Activated naive CD8-positive, alpha-beta T cell treated with anti-CD3 and anti-CD28 coated beads, Interleukin-2, amount 50 U/mL, for 24 hours (primary cell): ENCODE measurements at regions not wholly inside any gene's neighbourhood (a gene's known extent, or its start where the extent isn't known, plus 50 kb on each side); places are given as distances from the start of the nearest gene placed in this dataset.
"Not testable (repeated sequence)": the region's sequence is repeated elsewhere in the genome, so short reads cannot be mapped to it uniquely, and the experiment has no call there.

Experiments used
- ATAC-seq: fragments of 150-1000 bp; cut with Tn5 transposase; one replicate; pipeline ENCODE4 v1.10.0; 2021
- DNase-seq: peaks from one replicate; pipeline ENCODE4 v3.0.0; 2021
- H3K27ac Mint-ChIP-seq: one replicate; pipeline ENCODE4 v1.8.0; 2021; ENCODE audit warnings: mild to moderate bottlenecking, mixed read lengths
- H3K27me3 Mint-ChIP-seq: one replicate; pipeline ENCODE4 v1.8.0; 2021; ENCODE audit warnings: mixed read lengths
- H3K36me3 Mint-ChIP-seq: one replicate; pipeline ENCODE4 v1.8.0; 2021; ENCODE audit warnings: low read depth, mixed read lengths
- H3K4me1 Mint-ChIP-seq: one replicate; pipeline ENCODE4 v1.8.0; 2021; ENCODE audit warnings: mixed read lengths
- H3K4me3 Mint-ChIP-seq: one replicate; pipeline ENCODE4 v1.8.0; 2021; ENCODE audit warnings: mild to moderate bottlenecking, moderate library complexity, mixed read lengths
- H3K9me3 Mint-ChIP-seq: one replicate; pipeline ENCODE4 v1.8.0; 2021; ENCODE audit warnings: mixed read lengths

- H3K36me3 Mint-ChIP-seq: no peaks in the 10 kb centered on the region
- DNase-seq (no peak), ATAC-seq (no peak)
- no peak overlapping the region for H3K27ac Mint-ChIP-seq
- H3K4me1 Mint-ChIP-seq: no peaks in the 10 kb centered on the region
- H3K27me3 Mint-ChIP-seq: no peaks in the 10 kb centered on the region
- H3K9me3 Mint-ChIP-seq: no peaks in the 10 kb centered on the region
- no peak overlapping the region for H3K4me3 Mint-ChIP-seq
These were observed 944.5 kb downstream of the KCNT2 start for GRCh38 chr1:195663549-195664280.

DNA sequence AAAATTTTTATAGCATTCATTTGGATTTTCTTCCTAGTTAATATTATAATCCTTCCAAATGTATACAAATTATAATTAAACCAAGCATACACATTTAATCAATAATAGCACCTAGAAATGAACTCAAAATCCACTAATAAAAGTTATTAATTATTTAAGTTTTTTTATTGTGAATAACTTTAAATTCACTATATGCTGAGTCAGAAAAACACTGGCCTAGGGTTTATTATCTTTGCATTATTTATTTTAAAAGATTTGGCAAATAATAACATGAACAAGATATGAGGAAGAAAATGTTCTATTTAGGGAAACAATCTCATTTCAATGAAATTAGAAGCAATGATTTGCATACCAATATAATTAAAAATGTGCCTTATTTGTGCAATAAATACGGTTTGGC lies 951.5 kb downstream of the KCNT2 start:
- H3K27ac Mint-ChIP-seq: no peak overlapping the region
- no peak for DNase-seq
- no peak overlapping the region for H3K4me3 Mint-ChIP-seq
- ATAC-seq: no peak
- H3K36me3 Mint-ChIP-seq: no peaks in the 10 kb centered on the region
- peaks cover 3% of the 10 kb centered on the region for H3K9me3 Mint-ChIP-seq
- H3K27me3 Mint-ChIP-seq: no peaks in the 10 kb centered on the region
- H3K4me1 Mint-ChIP-seq: no peaks in the 10 kb centered on the region

DNA sequence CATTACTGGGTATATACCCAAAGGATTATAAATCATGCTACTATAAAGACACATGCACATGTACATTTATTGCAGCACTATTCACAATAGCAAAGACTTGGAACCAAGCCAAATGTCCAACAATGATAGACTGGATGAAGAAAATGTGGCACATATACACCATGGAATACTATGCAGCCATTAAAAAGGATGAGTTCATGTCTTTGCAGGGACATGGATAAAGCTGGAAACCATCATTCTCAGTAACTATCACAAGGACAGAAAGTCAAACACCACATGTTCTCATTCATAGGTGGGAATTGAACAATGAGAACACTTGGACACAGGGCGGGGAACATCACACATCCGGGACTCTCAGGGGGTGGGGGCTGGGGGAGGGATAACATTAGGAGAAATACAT lies 959.4 kb downstream of the KCNT2 start:
- H3K36me3 Mint-ChIP-seq, H3K4me3 Mint-ChIP-seq, H3K27me3 Mint-ChIP-seq, H3K4me1 Mint-ChIP-seq, ATAC-seq, H3K27ac Mint-ChIP-seq, DNase-seq: not testable (repeated sequence)
- peaks cover 17% of the 10 kb centered on the region for H3K9me3 Mint-ChIP-seq

GRCh38 chr1:195637539-195637938 lies 970.7 kb downstream of the KCNT2 start:
- H3K4me1 Mint-ChIP-seq: no peaks in the 10 kb centered on the region
- no peaks in the 10 kb centered on the region for H3K36me3 Mint-ChIP-seq
- H3K9me3 Mint-ChIP-seq: peaks cover 5% of the 10 kb centered on the region
- H3K27ac Mint-ChIP-seq: no peak overlapping the region
- no peak overlapping the region for H3K4me3 Mint-ChIP-seq
- ATAC-seq: no peak
- no peak for DNase-seq
- no peaks in the 10 kb centered on the region for H3K27me3 Mint-ChIP-seq

DNA sequence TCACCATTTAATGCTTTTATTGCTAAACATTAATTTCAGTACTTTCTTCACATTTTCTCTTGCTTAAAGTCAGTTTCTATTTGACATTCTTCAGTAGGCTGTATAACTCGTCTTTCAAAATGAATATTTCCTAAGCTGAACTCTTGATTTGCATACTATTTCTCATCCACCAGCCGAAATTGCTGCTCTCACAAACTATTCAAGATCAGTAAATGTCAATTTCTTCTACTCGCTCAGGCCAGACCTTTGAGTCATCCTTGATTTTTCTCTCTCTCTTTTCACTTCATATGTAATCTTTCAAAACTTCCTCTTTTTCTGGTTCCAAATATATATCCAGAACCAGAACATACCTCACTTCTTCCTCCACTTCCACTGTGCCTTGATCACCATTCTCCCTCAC lies 990.0 kb downstream of the KCNT2 start:
- no peaks in the 10 kb centered on the region for H3K27me3 Mint-ChIP-seq
- no peaks in the 10 kb centered on the region for H3K36me3 Mint-ChIP-seq
- no peak overlapping the region for H3K27ac Mint-ChIP-seq
- no peak for DNase-seq
- peaks cover 20% of the 10 kb centered on the region for H3K9me3 Mint-ChIP-seq
- H3K4me3 Mint-ChIP-seq: no peak overlapping the region
- no peaks in the 10 kb centered on the region for H3K4me1 Mint-ChIP-seq
- ATAC-seq: no peak

DNA sequence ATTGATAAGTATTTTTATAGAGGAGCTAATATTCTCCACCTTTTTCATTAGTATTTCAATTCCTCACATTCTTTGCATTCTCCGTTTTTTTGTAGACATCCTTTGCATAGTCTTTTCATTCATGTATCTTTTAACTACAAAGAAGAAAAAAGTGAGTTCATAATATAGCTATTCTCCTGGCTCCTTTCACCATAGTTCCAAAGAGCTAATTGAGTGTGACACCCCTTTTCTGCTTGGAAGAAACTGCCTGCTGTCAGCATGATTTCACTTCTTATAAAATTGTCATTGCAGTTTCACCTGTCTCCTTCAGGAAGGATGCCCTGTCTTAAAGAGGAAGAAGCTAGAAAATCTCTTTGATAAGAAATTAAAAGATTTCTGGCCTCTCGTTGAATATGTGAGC lies 991.1 kb downstream of the KCNT2 start:
- no peak overlapping the region for H3K27ac Mint-ChIP-seq
- no peaks in the 10 kb centered on the region for H3K27me3 Mint-ChIP-seq
- H3K36me3 Mint-ChIP-seq: no peaks in the 10 kb centered on the region
- H3K9me3 Mint-ChIP-seq: peaks cover 14% of the 10 kb centered on the region
- no peak for ATAC-seq
- no peak overlapping the region for H3K4me3 Mint-ChIP-seq
- no peaks in the 10 kb centered on the region for H3K4me1 Mint-ChIP-seq
- DNase-seq: no peak

DNA sequence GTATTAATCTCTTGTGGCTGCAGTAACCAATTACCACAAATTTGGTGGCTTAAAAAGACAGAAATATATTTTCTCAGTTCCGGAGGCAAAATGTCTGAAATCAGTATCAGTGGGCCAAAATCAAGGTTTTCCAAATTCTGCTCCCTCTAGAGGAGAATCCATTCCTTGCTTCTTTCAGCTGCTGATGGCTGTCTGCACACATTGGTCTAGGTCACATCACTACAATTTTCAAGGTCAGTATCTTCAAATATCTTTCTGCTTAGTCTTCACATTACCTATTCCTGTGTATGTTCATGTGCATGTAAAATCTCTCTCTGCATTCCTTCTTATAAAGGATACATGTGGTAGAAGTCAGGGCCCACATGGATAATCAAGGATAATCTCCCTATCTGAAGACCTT lies 999.4 kb downstream of the KCNT2 start:
- H3K27me3 Mint-ChIP-seq: no peaks in the 10 kb centered on the region
- ATAC-seq: no peak
- no peak for DNase-seq
- peaks cover 18% of the 10 kb centered on the region for H3K9me3 Mint-ChIP-seq
- H3K4me1 Mint-ChIP-seq: no peaks in the 10 kb centered on the region
- H3K4me3 Mint-ChIP-seq: no peak overlapping the region
- H3K36me3 Mint-ChIP-seq: no peaks in the 10 kb centered on the region
- no peak overlapping the region for H3K27ac Mint-ChIP-seq

- DNase-seq (no peak), ATAC-seq (no peak)
- H3K4me1 Mint-ChIP-seq: no peaks in the 10 kb centered on the region
- H3K27me3 Mint-ChIP-seq: no peaks in the 10 kb centered on the region
- H3K27ac Mint-ChIP-seq: no peak overlapping the region
- peaks cover 11% of the 10 kb centered on the region for H3K9me3 Mint-ChIP-seq
- H3K36me3 Mint-ChIP-seq: no peaks in the 10 kb centered on the region
- H3K4me3 Mint-ChIP-seq: no peak overlapping the region
These were observed 1001.8 kb downstream of the KCNT2 start for GRCh38 chr1:195606483-195606882.

DNA sequence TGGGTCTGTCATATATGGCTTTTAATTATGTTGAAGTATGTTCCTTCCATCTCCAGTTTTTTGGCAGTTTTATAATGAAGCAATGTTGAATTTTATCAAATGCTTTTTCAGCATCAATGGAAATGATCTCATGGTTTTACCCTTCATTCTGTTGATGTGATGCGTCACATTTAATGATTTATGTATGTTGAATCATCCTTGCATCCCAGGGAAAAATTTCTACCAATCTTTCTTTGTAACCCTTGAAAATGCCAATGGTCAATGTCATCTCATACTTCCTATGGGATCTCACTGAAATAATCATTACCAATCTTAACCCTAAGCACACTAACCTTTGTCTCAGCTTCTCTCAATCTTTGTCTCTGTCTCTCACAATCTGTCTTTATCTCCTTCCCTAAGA lies 1004.0 kb downstream of the KCNT2 start:
- Mint-ChIP-seq H3K27me3 (no peaks in the 10 kb centered on the region), H3K27ac (no peak overlapping the region), H3K4me3 (no peak overlapping the region), H3K9me3 (peaks cover 17% of the 10 kb centered on the region), H3K4me1 (no peaks in the 10 kb centered on the region), H3K36me3 (no peaks in the 10 kb centered on the region)
- DNase-seq (no peak), ATAC-seq (no peak)

DNA sequence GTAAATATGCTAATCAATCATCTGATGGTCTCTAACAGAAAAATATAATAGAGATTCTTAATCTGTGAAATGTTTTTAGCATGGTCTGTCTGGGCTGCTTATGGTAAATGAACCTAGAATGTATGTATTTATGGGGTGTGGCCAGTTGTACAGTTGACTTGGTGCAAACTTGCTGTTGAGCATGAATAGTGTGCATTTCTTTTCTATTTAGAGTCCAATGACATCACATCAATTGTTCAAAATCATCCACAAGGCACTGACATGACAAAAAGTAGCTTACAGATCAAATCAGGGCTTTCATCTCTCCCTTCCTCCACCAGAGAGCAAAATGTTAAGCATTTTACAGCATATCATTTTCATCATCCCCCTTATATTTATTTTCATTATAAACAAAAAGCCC lies 1010.3 kb downstream of the KCNT2 start:
- Mint-ChIP-seq H3K4me1 (no peaks in the 10 kb centered on the region), H3K4me3 (no peak overlapping the region), H3K27ac (no peak overlapping the region), H3K36me3 (no peaks in the 10 kb centered on the region), H3K9me3 (peaks cover 9% of the 10 kb centered on the region), H3K27me3 (no peaks in the 10 kb centered on the region)
- no peak for DNase-seq
- no peak for ATAC-seq

DNA sequence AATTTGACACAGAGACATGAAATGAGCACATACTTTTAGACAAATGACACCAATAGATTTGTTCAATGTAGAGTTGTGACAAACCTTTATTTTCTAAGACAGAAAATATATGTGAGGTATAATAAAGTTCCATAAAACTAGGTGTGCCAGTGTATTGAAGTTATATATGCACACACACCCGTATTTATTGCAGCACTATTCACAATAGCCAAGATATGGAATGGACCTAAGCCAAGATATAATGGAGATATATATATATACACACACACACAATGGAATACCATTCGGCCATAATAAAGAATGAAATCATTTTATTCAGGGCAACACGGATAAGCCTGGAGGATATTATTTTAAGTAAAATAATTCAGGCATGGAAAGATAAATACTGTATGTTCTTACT lies 1013.5 kb downstream of the KCNT2 start:
- Mint-ChIP-seq H3K27me3 (no peaks in the 10 kb centered on the region), H3K9me3 (no peaks in the 10 kb centered on the region), H3K36me3 (no peaks in the 10 kb centered on the region), H3K4me1 (no peaks in the 10 kb centered on the region), H3K4me3 (no peak overlapping the region), H3K27ac (no peak overlapping the region)
- DNase-seq (no peak), ATAC-seq (no peak)

DNA sequence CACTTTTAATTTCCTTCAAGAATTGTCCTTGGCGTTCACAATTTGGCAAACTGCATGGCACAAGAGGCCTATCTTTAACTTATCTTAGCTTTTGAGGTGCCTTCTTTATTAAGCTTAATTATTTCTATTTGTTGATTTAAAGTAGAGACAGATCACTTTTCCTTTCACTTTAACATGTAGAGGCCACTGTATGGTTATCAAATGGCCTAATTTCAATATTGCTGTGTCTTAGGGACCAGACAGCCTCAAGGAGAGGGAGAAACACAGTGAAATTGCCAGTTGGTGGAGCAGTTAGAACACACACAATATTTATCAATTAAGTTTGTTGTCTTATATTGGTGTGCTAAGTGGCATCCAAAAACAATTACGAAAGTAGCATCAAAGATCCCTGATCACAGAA lies 1013.9 kb downstream of the KCNT2 start:
- no peaks in the 10 kb centered on the region for H3K36me3 Mint-ChIP-seq
- no peak for ATAC-seq
- H3K4me3 Mint-ChIP-seq: no peak overlapping the region
- no peak for DNase-seq
- H3K4me1 Mint-ChIP-seq: no peaks in the 10 kb centered on the region
- no peak overlapping the region for H3K27ac Mint-ChIP-seq
- H3K27me3 Mint-ChIP-seq: no peaks in the 10 kb centered on the region
- H3K9me3 Mint-ChIP-seq: no peaks in the 10 kb centered on the region

- no peak overlapping the region for H3K4me3 Mint-ChIP-seq
These were observed 1016.1 kb downstream of the KCNT2 start for GRCh38 chr1:195591917-195592672.

DNA sequence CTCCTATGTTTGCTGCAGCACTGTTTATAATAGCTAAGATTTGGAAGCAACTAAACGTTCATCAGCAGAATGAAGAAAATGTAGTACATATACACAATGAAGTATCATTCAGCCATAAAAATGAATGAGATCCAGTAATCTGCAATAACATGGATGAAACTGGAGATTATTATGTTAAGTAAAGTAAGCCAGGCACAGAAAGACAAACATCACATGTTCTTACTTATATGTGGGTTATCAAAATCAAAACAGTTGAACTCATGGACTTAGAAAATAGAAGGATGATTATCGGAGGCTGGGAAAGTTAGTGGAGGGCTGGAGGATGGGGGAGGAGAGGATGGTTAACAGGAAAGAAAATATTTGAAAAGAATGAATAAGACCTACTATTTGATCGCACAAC lies 1017.6 kb downstream of the KCNT2 start:
- no peak for ATAC-seq
- no peaks in the 10 kb centered on the region for H3K4me1 Mint-ChIP-seq
- H3K27me3 Mint-ChIP-seq: no peaks in the 10 kb centered on the region
- H3K27ac Mint-ChIP-seq: no peak overlapping the region
- no peak overlapping the region for H3K4me3 Mint-ChIP-seq
- H3K9me3 Mint-ChIP-seq: peaks cover 5% of the 10 kb centered on the region
- DNase-seq: no peak
- no peaks in the 10 kb centered on the region for H3K36me3 Mint-ChIP-seq

More at GRCh38 chr1:195591917-195592672, 1016.1 kb downstream of the KCNT2 start:
- Mint-ChIP-seq H3K27ac (no peak overlapping the region), H3K4me1 (no peaks in the 10 kb centered on the region), H3K9me3 (no peaks in the 10 kb centered on the region), H3K36me3 (no peaks in the 10 kb centered on the region), H3K27me3 (no peaks in the 10 kb centered on the region)
- DNase-seq: no peak
- no peak for ATAC-seq

DNA sequence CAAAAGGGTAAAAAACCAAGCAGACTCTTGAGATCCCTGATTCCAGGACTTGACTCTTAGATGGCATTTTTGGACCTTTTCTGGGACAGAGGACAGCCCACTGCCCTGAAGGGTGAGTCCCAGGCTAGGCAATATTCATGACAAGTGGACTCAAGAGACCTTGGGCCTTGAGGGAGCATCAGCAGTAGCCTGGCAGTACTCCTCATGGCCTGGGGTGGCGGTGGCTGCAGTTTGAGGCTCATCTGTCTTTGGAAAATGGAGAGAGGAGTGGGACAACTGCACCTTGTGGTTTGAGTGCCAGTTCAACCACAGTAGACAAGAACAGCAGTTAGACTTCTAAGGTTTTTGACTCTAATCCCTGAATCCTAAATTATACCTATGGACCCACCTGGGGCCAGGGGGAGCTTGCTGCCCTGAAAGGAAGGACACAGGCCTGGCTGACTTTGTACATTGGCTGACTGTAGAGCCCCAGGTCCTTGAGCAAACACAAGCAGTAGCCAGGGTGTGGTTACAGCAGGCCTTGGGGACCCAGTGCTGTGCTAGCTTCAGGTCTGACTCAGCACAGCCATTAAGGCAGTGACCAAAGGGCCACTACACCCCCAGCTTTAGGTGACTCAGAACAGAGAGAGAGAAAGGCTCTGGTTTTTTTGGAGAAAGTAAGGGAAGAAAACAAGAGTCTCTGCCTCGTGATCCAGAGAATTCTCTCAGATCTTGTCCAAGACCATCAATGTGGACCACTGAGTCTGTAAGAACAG lies 1023.2 kb downstream of the KCNT2 start:
- Mint-ChIP-seq H3K4me1 (no peaks in the 10 kb centered on the region), H3K27ac (no peak overlapping the region), H3K36me3 (no peaks in the 10 kb centered on the region), H3K9me3 (peaks cover 7% of the 10 kb centered on the region), H3K4me3 (no peak overlapping the region), H3K27me3 (no peaks in the 10 kb centered on the region)
- ATAC-seq (no peak), DNase-seq (no peak)
